IPS-NIHi7 (cell line): ENCODE measurements at regions not wholly inside any gene's neighbourhood (a gene's known extent, or its start where the extent isn't known, plus 50 kb on each side); places are given as distances from the start of the nearest gene placed in this dataset.

Experiments used
- DNase-seq: peaks from one replicate; pipeline ENCODE4 v3.0.0; 2012; ENCODE audit warnings: mixed read lengths; ENCODE audit errors: extremely low spot score

GRCh38 chr11:80783561-80783960 lies 1342.7 kb upstream of the TENM4 start:
- no peak for DNase-seq

- DNase-seq: peak; percentile 18
These were observed 1341.5 kb upstream of the TENM4 start for GRCh38 chr11:80782135-80782885.

GRCh38 chr11:80779905-80780605 lies 1339.2 kb upstream of the TENM4 start:
- peak; percentile 7 for DNase-seq

DNA sequence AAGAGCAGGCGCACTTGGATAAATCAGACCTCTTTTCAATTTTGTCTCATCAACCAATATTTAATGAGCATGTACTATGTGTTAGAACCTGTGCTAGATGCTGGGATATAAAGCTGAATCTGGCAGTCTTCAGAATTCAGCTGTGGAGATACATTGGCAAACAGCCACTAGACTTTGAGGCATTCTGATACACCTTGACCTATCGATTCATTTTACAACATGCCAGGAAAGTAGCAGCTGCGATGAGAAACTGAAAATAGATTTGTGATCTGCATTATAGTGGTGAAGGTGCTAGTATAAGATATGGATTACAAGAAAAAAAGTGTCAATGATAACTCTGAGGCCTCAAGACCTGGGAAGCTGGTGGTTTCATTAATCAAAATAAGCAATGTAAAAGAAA lies 1338.1 kb upstream of the TENM4 start:
- no peak for DNase-seq

GRCh38 chr11:80778432-80778831 lies 1337.6 kb upstream of the TENM4 start:
- DNase-seq: peak; percentile 8

- no peak for DNase-seq
These were observed 1333.1 kb upstream of the TENM4 start for GRCh38 chr11:80773919-80774318.

DNA sequence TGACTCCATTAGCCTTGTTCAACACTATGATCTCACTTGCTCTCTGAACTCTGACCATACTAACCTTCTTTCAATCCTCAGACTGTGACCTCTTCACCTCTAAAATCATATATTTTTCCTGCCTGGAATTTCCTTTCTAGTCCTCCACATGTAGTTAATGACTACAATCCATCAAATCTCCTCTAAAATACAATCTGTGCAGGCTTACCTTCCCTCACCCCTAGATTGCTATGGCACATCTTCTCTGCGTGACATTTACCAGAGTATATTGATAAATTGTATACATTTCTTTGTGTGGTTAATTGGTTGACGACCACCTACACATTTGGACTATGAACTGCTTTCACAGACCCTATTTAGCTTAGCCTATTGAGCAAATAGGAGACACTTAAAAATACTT lies 1330.2 kb upstream of the TENM4 start:
- DNase-seq: no peak

- no peak for DNase-seq
These were observed 1318.0 kb upstream of the TENM4 start for GRCh38 chr11:80758787-80759186.

- no peak for DNase-seq
These were observed 1307.5 kb upstream of the TENM4 start for GRCh38 chr11:80748207-80748925.

- DNase-seq: no peak
These were observed 1305.5 kb upstream of the TENM4 start for GRCh38 chr11:80746300-80746699.

- no peak for DNase-seq
These were observed 1304.6 kb upstream of the TENM4 start for GRCh38 chr11:80745416-80745815.

GRCh38 chr11:80733790-80734189 lies 1293.0 kb upstream of the TENM4 start:
- no peak for DNase-seq

DNA sequence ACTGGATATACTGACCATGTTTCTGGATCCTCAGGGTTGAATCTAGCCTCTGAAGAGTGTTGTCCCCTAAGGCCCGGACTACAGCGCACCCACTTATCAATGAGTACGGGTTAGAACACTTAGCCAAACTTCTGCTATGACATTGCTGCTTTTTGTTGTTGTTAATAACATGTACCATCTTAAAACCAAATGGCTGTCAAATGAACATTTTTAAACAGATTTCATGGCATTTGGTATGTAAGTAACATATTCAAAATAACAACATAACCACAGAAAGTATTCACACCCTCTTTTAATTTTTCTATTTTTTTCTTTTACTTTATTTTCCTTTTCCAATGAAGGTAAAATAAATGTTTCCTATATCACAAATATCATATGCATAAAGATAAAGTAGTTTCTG lies 1292.5 kb upstream of the TENM4 start:
- no peak for DNase-seq

DNA sequence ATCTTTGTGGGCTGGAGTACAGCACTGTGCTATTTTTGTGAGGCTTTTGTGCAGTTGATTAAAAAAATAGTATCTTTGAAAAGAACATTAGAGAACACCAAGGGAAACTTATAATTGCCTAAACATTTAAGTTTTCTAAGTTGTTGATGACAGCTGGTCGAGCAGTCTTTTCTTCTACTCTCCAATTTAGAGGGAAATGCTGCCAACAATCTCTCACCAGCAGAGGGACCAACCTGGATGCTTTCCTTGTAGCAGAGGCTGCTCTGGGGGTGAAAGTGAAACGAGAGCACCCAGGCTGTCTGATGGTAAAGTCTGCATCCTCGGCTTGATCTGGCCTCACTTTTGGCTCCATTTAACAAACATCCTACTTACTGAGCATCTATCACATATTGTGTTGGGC lies 1286.5 kb upstream of the TENM4 start:
- DNase-seq: peak; percentile 49

GRCh38 chr11:80726236-80726635 lies 1285.4 kb upstream of the TENM4 start:
- no peak for DNase-seq

GRCh38 chr11:80724366-80724765 lies 1283.5 kb upstream of the TENM4 start:
- no peak for DNase-seq

- no peak for DNase-seq
These were observed 1281.8 kb upstream of the TENM4 start for GRCh38 chr11:80722629-80723028.

DNA sequence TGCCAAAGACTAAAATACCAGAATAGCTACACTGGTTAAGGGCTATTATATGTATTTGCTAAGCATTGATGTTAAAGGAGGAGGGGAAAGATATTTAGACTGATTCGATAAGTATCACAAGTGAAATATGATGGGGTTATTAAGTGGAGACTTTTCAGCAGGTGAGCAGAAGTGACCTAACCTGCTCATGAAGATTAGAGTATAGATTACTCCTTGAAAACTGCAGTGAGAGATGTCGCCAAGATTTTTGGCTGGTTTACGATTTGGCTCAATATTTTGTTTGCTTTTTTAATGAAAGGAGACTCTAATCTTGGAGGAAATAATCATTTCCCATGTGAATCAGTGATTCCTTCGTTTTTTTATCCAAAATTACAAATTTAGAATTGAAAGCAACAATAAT lies 1279.5 kb upstream of the TENM4 start:
- no peak for DNase-seq

DNA sequence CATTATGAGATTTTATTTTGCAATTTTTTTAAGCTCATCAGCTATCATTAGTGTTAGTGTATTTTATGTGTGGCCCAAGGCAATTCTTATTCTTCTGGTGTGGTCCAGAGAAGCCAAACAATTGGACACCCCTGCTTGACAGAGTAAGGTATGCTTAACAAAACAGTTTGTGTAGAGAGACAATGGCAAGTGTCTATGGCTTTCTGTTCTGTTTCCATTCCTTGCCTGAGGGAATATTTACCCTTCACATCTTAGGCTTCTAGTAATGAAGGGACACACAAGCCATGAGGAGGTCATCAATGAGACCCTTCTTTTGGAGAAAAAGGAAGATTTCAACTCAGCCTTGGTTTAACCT lies 1278.4 kb upstream of the TENM4 start:
- no peak for DNase-seq

GRCh38 chr11:80718611-80719291 lies 1277.9 kb upstream of the TENM4 start:
- no peak for DNase-seq

DNA sequence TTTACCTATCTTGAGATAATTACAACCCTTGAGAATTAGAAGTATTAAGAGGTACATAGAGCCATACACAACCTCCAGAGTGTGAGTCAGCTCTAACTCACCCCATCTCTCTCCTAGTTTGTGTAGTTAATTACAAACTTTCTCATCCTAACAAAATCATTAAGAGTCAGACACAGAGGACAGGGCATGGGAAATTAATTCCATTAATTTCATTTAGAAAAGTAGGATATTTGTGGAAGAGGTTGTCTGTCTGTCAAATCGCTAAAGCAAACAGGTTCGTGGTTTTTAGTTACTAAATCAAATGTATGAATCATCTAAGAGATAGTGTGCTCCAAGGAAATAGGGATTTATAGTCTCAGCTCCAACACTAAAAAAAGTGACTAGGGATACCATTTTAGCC lies 1261.4 kb upstream of the TENM4 start:
- DNase-seq: no peak

GRCh38 chr11:80700386-80700785 lies 1259.6 kb upstream of the TENM4 start:
- DNase-seq: no peak
